IPS DF 6.9 (cell line): ENCODE measurements at regions not wholly inside any gene's neighbourhood (a gene's known extent, or its start where the extent isn't known, plus 50 kb on each side); places are given as distances from the start of the nearest gene placed in this dataset.

Source experiments
- DNase-seq: peaks from one replicate; pipeline ENCODE4 v3.0.0-alpha.2; 2013; ENCODE audit warnings: low read depth, low spot score
- H3K27ac ChIP-seq: one replicate; pipeline ENCODE4 v1.5.1; 2013; ENCODE audit warnings: low read length, control low read depth
- H3K27me3 ChIP-seq: 2 replicates; pipeline ENCODE4 v1.6.1; 2013; ENCODE audit warnings: mild to moderate bottlenecking, low read length; ENCODE audit not compliant: control insufficient read depth, insufficient read depth
- H3K36me3 ChIP-seq: 2 replicates; pipeline ENCODE4 v1.6.1; 2013; ENCODE audit warnings: low read length; ENCODE audit not compliant: control insufficient read depth, insufficient read depth
- H3K4me1 ChIP-seq: 2 replicates; pipeline ENCODE4 v1.6.1; 2013; ENCODE audit warnings: low read length; ENCODE audit not compliant: control insufficient read depth, insufficient read depth
- H3K4me3 ChIP-seq: 2 replicates; pipeline ENCODE4 v1.5.1; 2013; ENCODE audit warnings: mild to moderate bottlenecking, low read length
- H3K9me3 ChIP-seq: 2 replicates; pipeline ENCODE4 v1.6.1; 2013; ENCODE audit warnings: low read length, inconsistent platforms; ENCODE audit not compliant: control insufficient read depth, insufficient read depth
- WGBS: extraction: QIAGEN DNeasy Blood & Tissue Kit; methylation state at CpG from one replicate; pipeline ENCODE4 v1.1.7; 2013; ENCODE audit warnings: mixed read lengths, missing lambda C conversion rate; ENCODE audit not compliant: insufficient read length, insufficient coverage; 5-methylcytosine and 5-hydroxymethylcytosine counted together

GRCh38 chr12:108462686-108463085 is 52.4 kb upstream of the FICD start:
- no peak overlapping the region for H3K4me3 ChIP-seq
- H3K27ac ChIP-seq, result no peak overlapping the region

GRCh38 chr12:108461058-108461660 is 53.9 kb upstream of the FICD start:
- Histone ChIP-seq H3K36me3 (no peaks in the 10 kb centered on the region), H3K4me3 (no peak overlapping the region), H3K4me1 (0 out of 2 replicates have a peak, but pooled peaks cover 1% of the 10 kb centered on the region), H3K27me3 (no peaks in the 10 kb centered on the region), H3K27ac (no peak overlapping the region), H3K9me3 (no peaks in the 10 kb centered on the region)
- DNase-seq, result no peak
- no CpG with 5 or more reads among the region's 4 CpGs for WGBS

More at GRCh38 chr12:108462686-108463085, 52.4 kb upstream of the FICD start:
- H3K4me1 ChIP-seq, result no peaks in the 10 kb centered on the region
- WGBS, result no CpG with 5 or more reads among the region's 4 CpGs
- H3K9me3 ChIP-seq, result no peaks in the 10 kb centered on the region
- no peaks in the 10 kb centered on the region for H3K36me3 ChIP-seq
- H3K27me3 ChIP-seq, result no peaks in the 10 kb centered on the region
- no peak for DNase-seq

- H3K4me3 ChIP-seq, result no peak overlapping the region
- 0 out of 2 replicates have a peak, but pooled peaks cover 1% of the 10 kb centered on the region for H3K4me1 ChIP-seq
- no CpG with 5 or more reads among the region's 3 CpGs for WGBS
- no peaks in the 10 kb centered on the region for H3K27me3 ChIP-seq
- no peaks in the 10 kb centered on the region for H3K36me3 ChIP-seq
- no peak overlapping the region for H3K27ac ChIP-seq
- DNase-seq, result no peak
- H3K9me3 ChIP-seq, result no peaks in the 10 kb centered on the region
Observed at GRCh38 chr12:108459149-108459548, 55.9 kb upstream of the FICD start.

- no peaks in the 10 kb centered on the region for H3K27me3 ChIP-seq
- no CpG with 5 or more reads among the region's 7 CpGs for WGBS
- no peak overlapping the region for H3K4me3 ChIP-seq
- no peak overlapping the region for H3K27ac ChIP-seq
- H3K36me3 ChIP-seq, result no peaks in the 10 kb centered on the region
- DNase-seq, result no peak
- 0 out of 2 replicates have a peak, but pooled peaks cover 1% of the 10 kb centered on the region for H3K4me1 ChIP-seq
- no peaks in the 10 kb centered on the region for H3K9me3 ChIP-seq
Observed at GRCh38 chr12:108457734-108458361, 57.2 kb upstream of the FICD start.

- H3K4me1 ChIP-seq, result 0 out of 2 replicates have a peak, but pooled peaks cover 1% of the 10 kb centered on the region
- no peaks in the 10 kb centered on the region for H3K9me3 ChIP-seq
- H3K27ac ChIP-seq, result no peak overlapping the region
- peak; percentile 63 for DNase-seq
- no peaks in the 10 kb centered on the region for H3K27me3 ChIP-seq
- H3K36me3 ChIP-seq, result no peaks in the 10 kb centered on the region
- no peak overlapping the region for H3K4me3 ChIP-seq
- WGBS, result no CpG with 5 or more reads among the region's 4 CpGs
Observed at GRCh38 chr12:108457006-108457733, 57.9 kb upstream of the FICD start.

GRCh38 chr12:108455706-108456105 is 59.4 kb upstream of the FICD start:
- no peaks in the 10 kb centered on the region for H3K36me3 ChIP-seq
- WGBS, result no CpG with 5 or more reads among the region's 4 CpGs
- H3K4me1 ChIP-seq, result 0 out of 2 replicates have a peak, but pooled peaks cover 1% of the 10 kb centered on the region
- H3K9me3 ChIP-seq, result no peaks in the 10 kb centered on the region
- no peak for DNase-seq
- H3K27me3 ChIP-seq, result no peaks in the 10 kb centered on the region
- no peak overlapping the region for H3K27ac ChIP-seq
- H3K4me3 ChIP-seq, result no peak overlapping the region

GRCh38 chr12:108454539-108455139 is 60.4 kb upstream of the FICD start:
- no peaks in the 10 kb centered on the region for H3K36me3 ChIP-seq
- H3K9me3 ChIP-seq, result no peaks in the 10 kb centered on the region
- no peak overlapping the region for H3K27ac ChIP-seq
- no peaks in the 10 kb centered on the region for H3K27me3 ChIP-seq
- H3K4me3 ChIP-seq, result no peak overlapping the region
- DNase-seq, result no peak
- no CpG with 5 or more reads among the region's 5 CpGs for WGBS
- H3K4me1 ChIP-seq, result 0 out of 2 replicates have a peak, but pooled peaks cover 1% of the 10 kb centered on the region

- Histone ChIP-seq H3K4me1 (no peaks in the 10 kb centered on the region), H3K9me3 (no peaks in the 10 kb centered on the region), H3K27me3 (no peaks in the 10 kb centered on the region), H3K4me3 (no peak overlapping the region), H3K27ac (no peak overlapping the region), H3K36me3 (no peaks in the 10 kb centered on the region)
- no CpG with 5 or more reads among the region's 2 CpGs for WGBS
- no peak for DNase-seq
Observed at GRCh38 chr12:108449478-108449877, 65.6 kb upstream of the FICD start.

- no peak overlapping the region for H3K4me3 ChIP-seq
- DNase-seq, result no peak
- H3K4me1 ChIP-seq, result no peaks in the 10 kb centered on the region
- no peaks in the 10 kb centered on the region for H3K36me3 ChIP-seq
- H3K9me3 ChIP-seq, result no peaks in the 10 kb centered on the region
- no CpG with 5 or more reads among the region's 5 CpGs for WGBS
- no peaks in the 10 kb centered on the region for H3K27me3 ChIP-seq
- H3K27ac ChIP-seq, result no peak overlapping the region
Observed at GRCh38 chr12:108448246-108448645, 66.8 kb upstream of the FICD start.

GRCh38 chr12:108447168-108447832 is 67.8 kb upstream of the FICD start:
- Histone ChIP-seq H3K4me3 (no peak overlapping the region), H3K27me3 (no peaks in the 10 kb centered on the region), H3K9me3 (no peaks in the 10 kb centered on the region), H3K4me1 (peaks cover 1% of the 10 kb centered on the region; the same call in 1 of the 2 replicates), H3K36me3 (no peaks in the 10 kb centered on the region), H3K27ac (no peak overlapping the region)
- no peak for DNase-seq
- WGBS, result no CpG with 5 or more reads among the region's 1 CpG
